ENCODE measurements at regions not wholly inside any gene's neighbourhood (a gene's known extent, or its start where the extent isn't known, plus 50 kb on each side); places are given as distances from the start of the nearest gene placed in this dataset.
"Not testable (repeated sequence)": the region's sequence is repeated elsewhere in the genome, so short reads cannot be mapped to it uniquely, and the experiment has no call there.

GRCh38 chr11:50333861-50334260 lies 301.2 kb downstream of the OR4C45 start:
- TF ChIP-seq CTCF (IDR thresholded peaks at IDR 0.05), result no peak
- Histone ChIP-seq H3K9me3 (peaks cover 0 to 14% of the 10 kb centered on the region in 2 donors), H3K4me1 (no peaks in the 10 kb centered on the region), H3K4me3 (no peak overlapping the region), H3K27me3 (no peaks in the 10 kb centered on the region), H3K27ac (no peak overlapping the region), H3K36me3 (no peaks in the 10 kb centered on the region)
- DNase-seq (ENCODE audit: low spot score), result no peak

GRCh38 chr11:50337432-50337831 lies 304.8 kb downstream of the OR4C45 start:
- DNase-seq (ENCODE audit: low spot score); H3K9me3 ChIP-seq; H3K4me3 ChIP-seq; H3K36me3 ChIP-seq; H3K27me3 ChIP-seq; H3K4me1 ChIP-seq: not testable (repeated sequence)
- H3K27ac ChIP-seq, result peak overlapping the region in 1 of 2 donors; percentile 58

GRCh38 chr11:50348018-50348417 lies 315.3 kb downstream of the OR4C45 start:
- H3K9me3 ChIP-seq; H3K27ac ChIP-seq; H3K4me1 ChIP-seq; H3K4me3 ChIP-seq; DNase-seq (ENCODE audit: low spot score); H3K36me3 ChIP-seq; H3K27me3 ChIP-seq: not testable (repeated sequence)

GRCh38 chr11:50379484-50379883 lies 346.8 kb downstream of the OR4C45 start:
- H3K9me3 ChIP-seq, result peaks cover 2 to 97% of the 10 kb centered on the region in 2 donors
- H3K27ac ChIP-seq, result no peak overlapping the region
- no peaks in the 10 kb centered on the region for H3K27me3 ChIP-seq
- H3K4me1 ChIP-seq, result no peaks in the 10 kb centered on the region
- TF ChIP-seq CTCF (IDR thresholded peaks at IDR 0.05), result no peak
- no peak for DNase-seq (ENCODE audit: low spot score)
- no peak overlapping the region for H3K4me3 ChIP-seq
- H3K36me3 ChIP-seq, result no peaks in the 10 kb centered on the region

GRCh38 chr11:50394017-50394416 lies 361.3 kb downstream of the OR4C45 start:
- Histone ChIP-seq H3K27ac (no peak overlapping the region), H3K27me3 (no peaks in the 10 kb centered on the region), H3K4me1 (no peaks in the 10 kb centered on the region), H3K9me3 (peaks cover 0 to 96% of the 10 kb centered on the region in 2 donors), H3K36me3 (no peaks in the 10 kb centered on the region), H3K4me3 (no peak overlapping the region)
- no peak for DNase-seq (ENCODE audit: low spot score)
- no peak for TF ChIP-seq CTCF (IDR thresholded peaks at IDR 0.05)

GRCh38 chr11:50412832-50413231 lies 380.2 kb downstream of the OR4C45 start:
- H3K27ac ChIP-seq, result no peak overlapping the region
- no peaks in the 10 kb centered on the region for H3K27me3 ChIP-seq
- TF ChIP-seq CTCF (IDR thresholded peaks at IDR 0.05), result no peak
- no peaks in the 10 kb centered on the region for H3K36me3 ChIP-seq
- no peaks in the 10 kb centered on the region for H3K4me1 ChIP-seq
- no peak for DNase-seq (ENCODE audit: low spot score)
- H3K9me3 ChIP-seq, result peaks cover 0 to 8% of the 10 kb centered on the region in 2 donors
- no peak overlapping the region for H3K4me3 ChIP-seq

GRCh38 chr11:50423208-50423607 lies 390.5 kb downstream of the OR4C45 start:
- Histone ChIP-seq H3K4me3 (no peak overlapping the region), H3K9me3 (peaks cover 0 to 5% of the 10 kb centered on the region in 2 donors), H3K36me3 (no peaks in the 10 kb centered on the region), H3K4me1 (no peaks in the 10 kb centered on the region), H3K27ac (no peak overlapping the region), H3K27me3 (no peaks in the 10 kb centered on the region)
- no peak for TF ChIP-seq CTCF (IDR thresholded peaks at IDR 0.05)
- no peak for DNase-seq (ENCODE audit: low spot score)

Measured in right atrium auricular region (tissue), 2 donors.